CD8-positive, alpha-beta memory T cell (primary cell): ENCODE measurements at regions not wholly inside any gene's neighbourhood (a gene's known extent, or its start where the extent isn't known, plus 50 kb on each side); places are given as distances from the start of the nearest gene placed in this dataset.
"Not testable (repeated sequence)": the region's sequence is repeated elsewhere in the genome, so short reads cannot be mapped to it uniquely, and the experiment has no call there.

Experiments
- CTCF ChIA-PET: fragments of 350-600 bp; sonication (Branson Sonifier 250); formaldehyde crosslinking; loops from one replicate; lab custom pipeline; 2021; ENCODE audit warnings: antibody characterized with exemption; lab: Charles Lee
- POLR2A ChIA-PET: fragments of 350-600 bp; sonication (Branson Sonifier 250); formaldehyde crosslinking; loops from one replicate; lab custom pipeline; 2021; ENCODE audit warnings: antibody characterized with exemption; lab: Charles Lee
- DNase-seq, 5 donors: peaks; one replicate each; pipeline versions ENCODE4 v3.0.0 to v3.0.0-alpha.2; 2020 to 2022; ENCODE audit warnings: mixed read lengths in 1 of 5
- H3K27ac ChIP-seq: one replicate; pipeline ENCODE4 v1.7.0; 2013; ENCODE audit warnings: low read depth, mild to moderate bottlenecking, low read length, moderate library complexity
- H3K27me3 ChIP-seq: 2 replicates; pipeline ENCODE4 v1.7.0; 2013; ENCODE audit warnings: low read length, mild to moderate bottlenecking; ENCODE audit not compliant: insufficient read depth, poor library complexity, severe bottlenecking
- H3K36me3 ChIP-seq: 2 replicates; pipeline ENCODE4 v1.7.0; 2013; ENCODE audit warnings: mild to moderate bottlenecking, low read length, moderate library complexity; ENCODE audit not compliant: insufficient read depth
- H3K4me1 ChIP-seq: 2 replicates; pipeline ENCODE4 v1.7.0; 2013; ENCODE audit warnings: mild to moderate bottlenecking, low read length, moderate library complexity; ENCODE audit not compliant: insufficient read depth
- H3K4me3 ChIP-seq: 2 replicates; pipeline ENCODE4 v1.7.0; 2013; ENCODE audit warnings: mild to moderate bottlenecking, low read length
- H3K9me3 ChIP-seq: 2 replicates; pipeline ENCODE4 v1.7.0; 2013; ENCODE audit warnings: mild to moderate bottlenecking, low read length
- H3K27ac Mint-ChIP-seq, 8 donors: one replicate each; pipeline ENCODE4 v1.8.0; 2020 to 2021; ENCODE audit warnings: mixed read lengths in 8 of 8, mild to moderate bottlenecking in 6 of 8, inconsistent platforms in 3 of 8, moderate library complexity in 3 of 8
- H3K27me3 Mint-ChIP-seq, 2 donors: one replicate each; pipeline ENCODE4 v1.8.0; 2020 to 2021; ENCODE audit warnings: mixed read lengths in 2 of 2, mild to moderate bottlenecking in 1 of 2, moderate library complexity in 1 of 2
- H3K36me3 Mint-ChIP-seq, 3 donors: one replicate each; pipeline ENCODE4 v1.8.0; 2020 to 2021; ENCODE audit warnings: mixed read lengths in 3 of 3, inconsistent platforms in 1 of 3, mild to moderate bottlenecking in 1 of 3
- H3K4me1 Mint-ChIP-seq, 3 donors: one replicate each; pipeline ENCODE4 v1.8.0; 2020 to 2021; ENCODE audit warnings: mixed read lengths in 3 of 3, inconsistent platforms in 1 of 3, mild to moderate bottlenecking in 1 of 3
- H3K4me3 Mint-ChIP-seq, 7 donors: one replicate each; pipeline ENCODE4 v1.8.0; 2020 to 2021; ENCODE audit warnings: mixed read lengths in 7 of 7, mild to moderate bottlenecking in 6 of 7, moderate library complexity in 4 of 7, inconsistent platforms in 2 of 7
- H3K9me3 Mint-ChIP-seq, 5 donors: one replicate each; pipeline ENCODE4 v1.8.0; 2020 to 2022; ENCODE audit warnings: mixed read lengths in 5 of 5, mild to moderate bottlenecking in 3 of 5, moderate library complexity in 2 of 5, inconsistent platforms in 1 of 5

DNA sequence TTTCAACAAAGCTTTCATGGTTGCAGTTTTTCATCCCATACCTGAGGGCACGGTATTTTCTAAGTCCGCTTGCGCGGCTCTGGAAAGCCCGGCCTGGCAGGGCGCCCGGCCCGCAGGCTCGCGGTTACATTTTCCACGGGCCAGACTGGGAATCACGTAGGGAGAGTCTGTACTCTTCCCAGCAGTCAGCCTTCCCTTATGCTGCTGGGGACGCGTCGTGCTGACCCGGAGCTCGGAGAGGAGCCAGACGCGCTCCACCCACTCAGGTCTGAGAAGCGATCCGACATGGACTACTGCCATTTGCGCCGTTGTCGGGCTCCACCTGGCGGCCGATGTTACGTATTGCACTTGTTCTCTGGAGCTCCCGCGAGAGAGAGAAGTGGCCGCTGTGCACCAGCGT is 435.9 kb downstream of the SPATA31A1 start:
- H3K27me3 Mint-ChIP-seq, H3K9me3 Mint-ChIP-seq, H3K27ac ChIP-seq, H3K4me1 Mint-ChIP-seq, H3K4me1 ChIP-seq, CTCF ChIA-PET, H3K27me3 ChIP-seq, POLR2A ChIA-PET, H3K36me3 Mint-ChIP-seq, H3K4me3 ChIP-seq, H3K27ac Mint-ChIP-seq, H3K36me3 ChIP-seq, H3K9me3 ChIP-seq, H3K4me3 Mint-ChIP-seq: not testable (repeated sequence)
- DNase-seq = peak in 3 of 5 donors; percentile 40 to 55 (median 45)

DNA sequence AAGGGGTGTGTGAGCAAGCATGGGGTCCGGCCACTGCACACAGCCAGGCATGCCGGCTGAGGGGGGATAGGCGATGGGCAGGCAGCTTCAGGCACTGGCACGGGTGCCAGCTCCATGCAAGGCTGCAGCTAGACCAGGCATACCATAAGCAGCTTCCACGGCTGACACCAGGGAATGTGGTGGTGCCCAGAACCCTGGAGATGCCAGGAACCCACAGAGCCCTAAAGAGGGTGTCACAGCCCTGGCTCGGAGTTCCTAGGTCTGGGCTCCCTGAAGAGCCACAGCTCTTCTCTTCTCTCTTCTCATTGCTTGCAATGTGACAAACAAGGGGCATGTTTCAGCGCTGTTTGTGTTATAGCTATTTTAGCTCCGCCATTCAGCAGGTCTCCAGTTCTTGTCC is 442.5 kb downstream of the SPATA31A1 start:
- H3K9me3 ChIP-seq, H3K27me3 ChIP-seq, H3K4me1 ChIP-seq, POLR2A ChIA-PET, H3K27me3 Mint-ChIP-seq, H3K4me3 ChIP-seq, H3K4me3 Mint-ChIP-seq, H3K27ac Mint-ChIP-seq, DNase-seq, H3K36me3 ChIP-seq, H3K4me1 Mint-ChIP-seq, CTCF ChIA-PET, H3K27ac ChIP-seq, H3K36me3 Mint-ChIP-seq, H3K9me3 Mint-ChIP-seq: not testable (repeated sequence)

DNA sequence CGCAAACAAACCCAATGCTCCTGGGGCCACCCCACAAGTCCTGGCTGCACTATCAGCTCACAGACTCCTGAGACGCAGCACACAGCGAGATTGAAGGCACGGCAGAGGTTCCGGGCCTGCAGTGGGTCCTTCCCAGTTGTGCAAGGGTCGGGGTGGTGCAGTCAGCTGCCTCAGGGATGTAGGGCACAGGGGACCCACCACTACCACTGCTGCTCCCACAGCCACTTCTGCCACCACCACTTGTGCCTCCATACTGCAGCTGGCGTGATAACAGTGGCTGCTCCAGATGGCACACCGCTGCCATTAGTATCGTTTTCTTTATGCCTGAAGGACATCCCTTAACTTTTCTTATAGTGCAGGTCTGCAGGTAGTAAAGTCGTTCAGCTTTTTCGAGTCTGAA is 443.8 kb downstream of the SPATA31A1 start:
- H3K36me3 Mint-ChIP-seq, H3K27ac Mint-ChIP-seq, DNase-seq, POLR2A ChIA-PET, H3K4me1 ChIP-seq, H3K4me3 Mint-ChIP-seq, H3K4me1 Mint-ChIP-seq, H3K36me3 ChIP-seq, H3K9me3 Mint-ChIP-seq, H3K9me3 ChIP-seq, H3K27me3 Mint-ChIP-seq, H3K4me3 ChIP-seq, H3K27ac ChIP-seq, CTCF ChIA-PET, H3K27me3 ChIP-seq: not testable (repeated sequence)

DNA sequence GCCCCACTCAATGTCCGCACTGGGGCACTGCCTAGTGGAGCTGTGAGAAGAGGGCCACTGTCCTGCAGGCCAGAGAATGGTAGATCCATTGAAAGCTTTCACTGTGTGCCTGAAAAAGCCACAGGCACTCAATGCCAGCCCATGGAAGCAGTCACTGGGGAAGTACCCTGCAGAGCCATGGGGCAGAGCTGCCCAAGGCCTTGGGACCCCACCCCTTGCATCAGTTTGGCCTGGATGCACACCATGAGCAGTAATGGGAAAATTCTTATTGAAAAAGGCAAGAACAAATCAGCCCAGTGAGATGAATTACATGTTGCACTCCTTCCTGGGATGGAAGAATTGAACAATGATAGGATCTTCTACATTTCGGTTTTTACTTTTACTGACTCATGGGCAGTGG is 447.1 kb downstream of the SPATA31A1 start:
- H3K27ac Mint-ChIP-seq, H3K36me3 ChIP-seq, H3K4me1 ChIP-seq, H3K27me3 ChIP-seq, H3K9me3 Mint-ChIP-seq, DNase-seq, POLR2A ChIA-PET, H3K4me3 Mint-ChIP-seq, H3K27ac ChIP-seq, CTCF ChIA-PET, H3K4me1 Mint-ChIP-seq, H3K4me3 ChIP-seq, H3K27me3 Mint-ChIP-seq, H3K9me3 ChIP-seq, H3K36me3 Mint-ChIP-seq: not testable (repeated sequence)

DNA sequence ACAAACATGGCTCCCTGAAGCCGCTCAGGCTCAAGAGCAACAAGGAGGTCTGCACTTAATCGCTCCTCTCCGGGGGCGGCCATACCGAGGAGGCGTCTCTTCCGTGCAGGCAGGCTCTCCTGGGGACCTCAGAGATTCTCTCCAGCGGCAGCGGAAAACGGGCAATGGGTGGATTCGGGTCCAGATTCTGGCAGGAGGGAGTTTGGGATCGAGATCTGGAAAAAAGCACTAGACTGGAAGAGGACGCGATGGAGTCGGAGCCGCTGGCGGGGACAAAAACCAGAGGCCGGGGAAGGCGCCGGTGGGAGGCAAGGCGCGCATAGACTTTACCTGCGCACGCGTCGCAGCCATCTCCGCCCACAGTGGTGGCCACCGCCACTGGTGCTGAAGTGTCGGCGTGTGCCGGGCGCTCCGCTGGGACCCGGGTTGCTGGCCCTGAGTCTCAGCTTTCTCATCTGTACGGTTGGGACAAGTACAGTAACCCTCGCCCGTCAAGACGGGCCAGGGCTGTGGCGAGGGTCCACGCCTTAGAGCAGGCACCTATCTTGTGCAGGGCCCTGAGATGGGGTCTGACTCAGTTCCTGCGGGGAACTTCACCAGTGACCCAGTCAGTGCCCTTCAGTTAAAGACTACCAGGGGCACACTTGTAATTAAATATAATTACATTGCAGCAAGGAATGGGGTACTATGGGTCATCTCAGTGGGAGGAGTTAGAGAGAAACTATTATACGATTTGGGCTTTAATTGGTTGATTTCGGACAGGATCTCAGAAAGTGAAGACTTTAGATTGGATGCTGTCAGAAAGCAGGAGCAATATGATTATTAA is 454.1 kb downstream of the SPATA31A1 start:
- H3K27me3 ChIP-seq, H3K9me3 Mint-ChIP-seq, H3K4me1 ChIP-seq, H3K27me3 Mint-ChIP-seq, H3K9me3 ChIP-seq, POLR2A ChIA-PET, CTCF ChIA-PET, H3K36me3 ChIP-seq, H3K36me3 Mint-ChIP-seq: not testable (repeated sequence)
- DNase-seq = peak; percentile 30 to 84 (median 60)
- Histone ChIP-seq H3K27ac (peak overlapping the region; percentile 31), H3K4me3 (peak overlapping the region; percentile 71)
- H3K4me3 Mint-ChIP-seq = peak overlapping the region; percentile 95 to 98 (median 96)
- peak overlapping the region; percentile 67 to 99 (median 96) for H3K27ac Mint-ChIP-seq
- H3K4me1 Mint-ChIP-seq = peaks cover 7 to 11% (median 7%) of the 10 kb centered on the region in 3 donors

DNA sequence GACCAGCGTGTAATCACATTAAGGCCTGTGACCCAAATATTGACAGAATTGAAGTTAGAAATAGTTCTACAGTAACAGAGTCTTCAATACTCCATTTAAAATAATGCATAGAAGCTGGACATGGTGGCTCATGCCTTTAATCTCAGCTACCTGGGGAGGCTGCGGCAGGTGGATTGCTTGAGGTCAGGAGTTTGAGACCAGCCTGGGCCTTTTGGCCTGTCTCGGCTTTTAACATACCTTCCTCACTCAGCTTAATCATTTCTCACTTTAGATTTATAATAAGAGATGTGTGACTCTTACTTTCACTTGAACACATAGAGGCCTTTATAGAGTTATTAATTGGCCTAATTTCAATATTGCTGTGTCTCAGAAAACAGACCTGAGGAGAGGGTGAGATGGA is 454.9 kb downstream of the SPATA31A1 start:
- H3K4me1 Mint-ChIP-seq = peaks cover 7 to 11% (median 7%) of the 10 kb centered on the region in 3 donors
- POLR2A ChIA-PET, H3K4me1 ChIP-seq, H3K27me3 Mint-ChIP-seq, H3K36me3 Mint-ChIP-seq, H3K27me3 ChIP-seq, H3K9me3 ChIP-seq, H3K27ac Mint-ChIP-seq, H3K36me3 ChIP-seq, DNase-seq, H3K27ac ChIP-seq, CTCF ChIA-PET, H3K9me3 Mint-ChIP-seq, H3K4me3 ChIP-seq: not testable (repeated sequence)
- peak overlapping the region in 2 of 7 donors; percentile 41 to 95 for H3K4me3 Mint-ChIP-seq

DNA sequence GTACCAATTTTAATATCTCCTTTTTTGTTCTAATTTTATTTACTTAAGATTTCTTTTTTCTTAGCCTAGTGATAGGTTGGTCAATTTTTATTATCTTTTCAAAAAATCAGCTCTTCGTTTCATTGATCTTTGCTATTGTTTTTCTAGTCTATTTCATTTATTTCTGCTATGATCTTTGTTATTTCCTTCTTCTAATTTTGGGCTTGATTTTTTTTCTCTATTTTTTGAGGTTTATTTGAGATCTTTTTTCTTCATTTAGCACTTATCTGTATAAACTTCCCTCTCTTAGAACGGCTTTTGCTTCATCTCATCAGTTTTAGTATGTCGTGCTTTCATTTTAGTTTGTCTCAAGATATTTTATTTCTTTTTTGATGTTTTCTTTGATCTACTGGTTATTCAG is 456.1 kb downstream of the SPATA31A1 start:
- DNase-seq, H3K9me3 Mint-ChIP-seq, H3K27me3 ChIP-seq, H3K27ac ChIP-seq, H3K9me3 ChIP-seq, CTCF ChIA-PET, H3K27ac Mint-ChIP-seq, H3K36me3 ChIP-seq, H3K36me3 Mint-ChIP-seq, H3K4me3 ChIP-seq, H3K4me3 Mint-ChIP-seq, H3K27me3 Mint-ChIP-seq, POLR2A ChIA-PET, H3K4me1 ChIP-seq: not testable (repeated sequence)
- H3K4me1 Mint-ChIP-seq = peaks cover 7 to 11% (median 7%) of the 10 kb centered on the region in 3 donors

DNA sequence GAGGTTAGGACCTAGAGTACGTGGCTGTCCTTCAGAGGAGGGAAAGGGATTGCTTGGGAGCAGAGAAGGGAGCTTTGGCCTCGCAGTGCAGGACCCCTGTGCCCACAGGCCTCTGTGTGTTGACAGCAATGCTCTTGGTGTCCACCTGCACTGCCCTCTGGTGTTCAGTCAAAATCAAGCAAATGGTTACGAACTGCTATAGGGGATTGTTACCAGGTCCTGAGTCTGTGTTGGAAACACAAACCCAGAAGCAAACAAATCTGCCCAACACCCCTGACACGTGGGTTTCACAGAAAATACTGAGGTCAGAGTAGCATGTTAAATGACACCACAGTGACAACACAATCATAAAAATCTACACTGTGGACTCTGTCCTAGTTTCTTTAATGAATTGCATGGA is 473.0 kb downstream of the SPATA31A1 start:
- H3K4me3 Mint-ChIP-seq, H3K9me3 Mint-ChIP-seq, H3K27me3 ChIP-seq, H3K9me3 ChIP-seq, H3K4me1 Mint-ChIP-seq, H3K27me3 Mint-ChIP-seq, H3K4me1 ChIP-seq, DNase-seq, H3K4me3 ChIP-seq, H3K27ac ChIP-seq, H3K36me3 ChIP-seq, CTCF ChIA-PET, POLR2A ChIA-PET, H3K27ac Mint-ChIP-seq: not testable (repeated sequence)
- H3K36me3 Mint-ChIP-seq = peaks cover 0 to 13% (median 0%) of the 10 kb centered on the region in 3 donors
